ENCODE measurements at regions not wholly inside any gene's neighbourhood (a gene's known extent, or its start where the extent isn't known, plus 50 kb on each side); places are given as distances from the start of the nearest gene placed in this dataset.
A peak's percentile ranks its signal among the peaks of the same experiment; 100 is the strongest.

DNA sequence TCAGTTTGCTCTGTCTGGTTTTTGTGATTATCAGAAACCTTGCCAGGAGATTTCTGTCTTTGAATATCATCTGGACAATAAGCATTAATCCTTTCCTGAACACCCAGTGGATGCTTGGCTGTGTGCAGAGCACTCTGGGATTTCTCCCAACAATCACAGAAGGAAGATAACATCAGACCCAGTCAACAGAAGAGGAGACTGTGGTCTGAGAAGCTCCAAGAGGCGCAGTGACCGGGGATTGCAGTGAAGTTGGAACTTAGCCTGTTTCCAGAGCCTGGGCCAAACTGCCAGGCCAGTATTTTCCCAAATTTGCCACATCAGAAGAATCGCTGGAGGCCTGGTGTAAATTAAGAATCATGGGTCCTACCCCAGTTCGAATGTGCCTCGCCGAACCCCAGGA, 264.7 kb downstream of the C16orf95 start:
- no peak for DNase-seq (ENCODE audit: low spot score)

DNA sequence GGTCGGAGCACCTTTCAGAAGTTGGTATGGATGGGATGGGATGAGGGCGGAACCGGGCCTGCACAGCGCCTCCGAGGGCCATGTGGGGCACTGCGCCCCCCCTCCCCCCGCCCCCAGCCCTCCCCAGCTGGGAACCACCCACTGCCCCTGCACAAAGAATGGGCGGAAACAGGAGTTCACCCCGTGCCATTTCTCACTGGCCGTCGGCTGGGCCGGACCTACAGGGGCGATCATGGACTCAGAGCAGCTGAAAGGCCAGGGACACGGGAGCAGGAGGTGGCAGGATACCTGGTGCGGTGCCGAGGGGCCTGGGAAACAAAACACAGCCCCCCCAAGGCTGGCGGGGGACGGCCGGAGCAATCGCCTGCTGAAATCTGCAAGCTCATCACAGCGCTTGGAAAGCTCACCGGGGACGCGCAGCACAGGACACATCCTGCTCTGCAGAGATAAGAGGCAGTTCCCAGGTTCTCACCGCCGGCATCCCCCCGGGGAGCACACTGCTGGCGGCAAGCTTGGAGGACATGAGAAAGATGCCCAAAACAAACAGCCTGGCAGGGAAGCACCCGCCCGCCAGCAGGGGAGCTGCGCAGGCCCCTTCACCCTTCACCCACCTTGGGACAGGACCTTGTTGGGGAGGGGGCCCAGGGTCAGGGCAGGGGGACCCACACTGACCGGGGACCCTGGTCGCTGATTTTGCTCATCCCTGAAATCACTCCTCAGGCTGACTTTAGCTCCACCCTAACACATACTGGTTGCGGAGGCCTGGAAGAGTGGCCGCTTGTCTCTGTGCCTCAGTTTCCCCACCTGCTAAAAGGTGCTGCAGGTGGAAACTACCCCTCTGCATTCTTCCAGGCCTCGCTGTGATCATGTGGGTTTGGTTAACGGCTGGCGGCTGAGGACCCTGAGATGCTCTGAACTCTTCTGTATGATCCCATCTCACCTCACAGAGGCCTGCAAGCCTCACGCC, 263.9 kb downstream of the C16orf95 start:
- no peak for DNase-seq (ENCODE audit: low spot score)

DNA sequence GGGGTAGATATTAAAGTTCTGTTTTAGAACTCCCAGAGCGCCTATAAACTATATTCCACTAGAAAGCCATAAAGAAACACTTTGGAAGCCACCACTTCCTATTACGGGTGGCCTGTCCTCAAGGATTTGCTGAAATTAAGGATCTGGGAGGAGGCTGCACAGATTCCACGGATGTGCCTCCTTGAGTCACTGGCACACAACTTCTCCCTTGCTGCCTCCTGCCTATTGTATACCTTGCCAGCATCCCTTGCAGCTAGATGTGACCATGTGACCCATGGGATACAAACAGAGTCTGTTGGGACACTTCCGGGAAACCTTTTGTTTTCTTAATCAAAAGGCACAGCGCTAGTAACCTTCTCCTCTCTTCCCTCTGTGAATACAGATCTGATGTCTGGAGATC, 263.0 kb downstream of the C16orf95 start:
- no peak for DNase-seq (ENCODE audit: low spot score)

- no peak for DNase-seq (ENCODE audit: low spot score)
Measured at GRCh38 chr16:87054856-87055255, 262.3 kb downstream of the C16orf95 start.

DNA sequence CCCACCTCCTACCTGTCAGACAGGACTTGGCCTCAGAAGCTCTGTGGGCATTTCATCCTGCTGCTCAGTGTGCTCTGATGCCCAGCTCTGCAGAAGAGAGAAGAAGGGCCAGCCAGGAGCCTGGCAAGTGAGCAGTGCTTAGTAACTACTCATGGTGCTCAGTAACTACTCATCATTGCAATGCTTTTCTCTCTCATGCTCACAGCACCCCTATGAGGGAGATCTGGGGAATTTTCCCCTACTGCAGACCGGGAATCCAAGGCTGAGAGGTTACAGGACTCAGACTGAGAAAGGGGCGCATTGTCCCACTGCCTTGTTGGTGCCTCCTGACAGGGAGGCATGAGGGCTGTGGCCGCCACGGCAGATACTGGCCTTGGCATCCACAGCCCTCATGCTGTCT, 261.1 kb downstream of the C16orf95 start:
- DNase-seq (ENCODE audit: low spot score) = no peak

DNA sequence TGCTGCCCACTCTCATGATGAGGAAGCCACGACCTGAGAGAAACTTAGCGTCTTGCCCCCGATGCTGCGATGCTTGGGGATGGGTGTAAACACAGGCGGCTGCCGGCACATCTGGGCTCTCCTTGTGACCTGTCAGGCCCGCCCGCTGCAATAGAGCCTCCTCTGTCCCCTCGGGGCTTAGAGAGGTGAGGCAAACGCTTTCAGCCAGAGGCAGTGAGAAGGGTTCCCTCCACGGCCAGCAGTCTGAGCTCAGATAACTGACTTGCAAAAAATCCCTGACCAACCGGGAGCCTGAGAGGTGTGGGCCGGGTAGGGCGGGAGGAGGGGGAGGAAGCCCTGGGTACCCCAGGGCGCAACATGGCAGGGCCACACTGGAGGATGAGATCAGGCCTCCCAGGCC, 260.6 kb downstream of the C16orf95 start:
- DNase-seq (ENCODE audit: low spot score) = no peak

DNA sequence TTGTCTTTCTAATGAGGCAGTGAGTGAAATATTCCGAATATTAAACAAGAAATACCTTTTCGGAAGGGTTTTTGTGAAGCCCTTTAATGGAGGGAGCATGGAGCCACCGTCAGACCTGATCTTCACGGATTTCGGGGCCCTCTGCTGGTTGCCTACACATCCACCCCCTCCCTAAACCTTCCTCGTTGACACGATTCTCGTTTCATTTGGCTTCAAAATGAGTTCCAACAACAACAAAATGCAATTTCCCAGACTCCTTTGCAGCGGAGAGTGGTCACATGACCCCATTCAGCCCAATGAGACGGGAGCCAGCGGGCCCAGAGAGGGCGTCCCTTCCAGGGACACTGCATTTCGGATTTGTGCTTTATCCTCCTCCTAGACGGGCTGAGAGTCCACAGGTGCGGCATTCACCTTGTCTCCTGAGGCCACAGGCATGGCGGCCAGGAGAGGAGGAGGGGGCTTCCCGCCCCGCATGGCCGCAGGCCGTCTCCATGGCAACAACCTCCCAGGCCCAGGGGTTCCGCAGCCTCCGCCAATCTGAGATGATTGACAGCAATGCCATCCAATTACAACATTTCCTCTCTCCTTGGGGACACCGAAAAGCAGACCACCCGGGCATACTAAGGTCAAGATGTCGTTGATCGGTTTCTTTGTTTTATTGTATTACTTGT, 259.8 kb downstream of the C16orf95 start:
- no peak for DNase-seq (ENCODE audit: low spot score)

DNA sequence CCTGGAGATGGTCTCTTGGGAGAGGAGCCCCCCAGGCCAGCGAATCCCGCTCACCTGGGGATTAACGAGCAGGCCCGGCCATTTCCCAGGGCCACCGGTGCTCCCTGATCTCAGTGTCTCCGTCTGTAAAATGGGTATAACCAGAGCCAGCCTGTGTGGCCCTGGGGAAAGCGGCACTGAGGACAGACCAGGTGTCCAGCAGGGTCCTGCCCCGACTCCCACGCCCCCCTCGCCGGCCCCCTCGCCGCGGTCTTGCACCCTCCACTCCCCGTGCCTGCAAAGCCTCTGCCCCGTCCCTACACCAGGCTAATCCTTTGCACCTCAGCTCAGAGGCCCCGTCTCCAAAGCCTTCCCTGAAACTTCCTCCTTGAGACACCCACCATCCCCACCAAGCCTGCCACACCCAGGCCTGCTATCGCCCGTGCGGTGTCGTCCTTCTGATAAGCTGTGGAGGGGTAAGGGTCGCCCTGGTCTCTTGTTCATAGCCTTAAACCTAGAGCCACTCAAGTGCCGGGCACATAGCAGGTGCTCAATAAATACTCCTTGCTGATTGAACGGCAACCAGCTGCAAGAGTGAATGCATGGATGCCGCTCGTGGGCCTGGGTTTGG, 259.1 kb downstream of the C16orf95 start:
- no peak for DNase-seq (ENCODE audit: low spot score)

- no peak for DNase-seq (ENCODE audit: low spot score)
Measured at GRCh38 chr16:87058728-87059250, 258.4 kb downstream of the C16orf95 start.

GRCh38 chr16:87060034-87060986, 256.9 kb downstream of the C16orf95 start:
- no peak for DNase-seq (ENCODE audit: low spot score)

DNA sequence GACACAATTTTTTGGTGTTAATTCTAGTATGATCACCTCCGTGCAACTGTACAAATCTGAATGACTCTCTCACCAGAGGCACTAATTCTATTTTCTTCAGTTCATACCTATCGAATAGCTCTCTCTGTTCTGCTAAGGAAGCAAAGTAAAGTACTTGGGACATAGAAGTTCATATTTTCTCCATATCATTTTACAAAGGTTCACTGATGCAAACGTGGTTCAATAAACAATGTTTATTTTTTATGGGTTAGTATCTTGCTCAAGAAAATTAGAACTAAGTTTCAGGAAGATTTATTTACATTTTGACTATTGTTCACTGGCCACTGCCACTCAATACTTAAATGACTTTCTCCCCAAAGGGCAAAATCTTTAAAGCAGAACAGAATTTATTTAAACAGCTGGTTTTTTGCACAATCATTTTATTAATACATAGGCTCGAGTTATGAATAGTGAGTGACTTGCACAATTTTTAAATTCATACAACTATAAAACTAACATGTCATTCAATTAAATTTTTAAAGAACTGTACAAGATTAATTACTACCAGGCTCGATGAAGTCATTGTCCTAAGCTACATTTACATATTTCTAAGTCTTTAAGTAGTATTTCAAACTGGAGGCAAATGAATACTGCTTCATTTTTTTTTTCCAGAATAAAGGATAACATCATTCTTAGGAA, 255.8 kb downstream of the C16orf95 start:
- no peak for DNase-seq (ENCODE audit: low spot score)

DNA sequence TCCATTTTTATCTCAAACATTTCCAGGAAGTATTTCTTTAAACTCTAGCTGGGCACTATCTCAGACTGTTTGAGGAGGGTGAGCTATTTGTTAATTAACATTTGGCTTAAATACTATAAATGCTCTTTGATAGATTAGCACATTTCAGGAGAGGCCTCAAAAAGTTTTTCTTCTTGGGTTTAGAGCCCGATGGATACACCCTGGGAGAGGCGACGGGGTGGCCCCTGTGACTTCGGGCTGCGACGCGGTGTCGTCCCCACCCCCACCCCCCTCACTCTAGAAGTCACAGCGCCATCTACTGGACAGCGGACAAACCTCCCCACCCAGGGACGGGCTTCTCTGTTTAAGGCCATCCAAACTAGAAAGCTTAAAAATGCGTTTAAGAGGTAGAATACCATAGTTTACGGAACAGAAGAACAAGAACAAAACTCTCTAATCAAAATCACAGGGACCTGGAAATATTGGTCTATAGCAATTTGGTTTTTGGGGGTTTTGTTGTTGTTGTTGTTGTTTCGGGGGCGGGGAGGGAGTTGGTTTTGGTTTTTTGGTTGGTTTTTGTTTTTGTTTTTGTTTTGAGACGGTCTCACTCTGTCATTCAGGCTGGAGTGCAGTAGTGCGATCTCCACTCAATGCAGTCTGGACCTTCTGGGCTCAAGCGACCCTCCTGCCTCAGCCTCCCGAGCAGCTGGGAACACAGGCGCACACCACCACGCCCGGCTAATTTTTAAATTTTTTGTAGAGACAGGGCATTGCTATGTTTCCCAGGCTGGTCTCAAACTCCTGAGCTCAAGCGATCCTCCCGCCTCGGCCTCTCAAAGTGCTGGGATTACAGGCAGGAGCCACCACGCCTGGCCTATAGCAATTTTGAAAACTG, 254.4 kb downstream of the C16orf95 start:
- DNase-seq (ENCODE audit: low spot score) = peak; percentile 78

GRCh38 chr16:87063543-87063942, 253.6 kb downstream of the C16orf95 start:
- DNase-seq (ENCODE audit: low spot score) = no peak

GRCh38 chr16:87064731-87065445, 252.3 kb downstream of the C16orf95 start:
- no peak for DNase-seq (ENCODE audit: low spot score)

DNA sequence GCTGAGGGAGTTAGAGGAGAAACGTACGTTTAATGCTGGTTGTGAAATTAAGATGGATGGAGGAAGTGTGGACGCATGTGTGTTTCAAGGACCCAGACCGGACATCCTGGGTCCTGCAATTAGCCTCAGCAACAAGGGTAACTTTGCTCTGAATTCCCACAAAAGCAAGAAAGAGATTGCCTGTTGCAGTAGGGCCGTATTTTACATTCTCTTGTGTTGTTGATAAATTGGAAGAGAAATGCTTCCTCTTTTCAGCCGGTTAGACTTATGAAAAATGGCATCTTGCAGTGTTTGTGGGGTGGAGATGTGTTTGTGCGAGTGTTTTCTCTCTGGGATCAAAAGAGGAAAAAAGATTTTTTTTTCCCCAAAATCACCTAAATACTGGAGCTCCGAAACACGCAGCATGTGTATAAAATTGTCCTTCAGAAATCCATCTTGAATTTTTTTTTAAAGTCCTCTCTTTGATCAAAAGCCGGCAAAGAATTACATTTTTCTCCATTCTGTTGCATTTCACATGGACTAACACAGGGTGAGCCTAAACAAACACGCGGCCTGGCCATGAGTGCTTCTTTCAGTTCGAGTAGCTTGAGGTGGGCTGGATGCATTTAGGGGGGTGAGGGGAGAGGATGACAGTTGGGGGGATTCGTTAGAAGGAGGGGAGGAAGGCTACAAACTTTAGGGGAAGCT, 251.6 kb downstream of the C16orf95 start:
- DNase-seq (ENCODE audit: low spot score) = no peak

DNA sequence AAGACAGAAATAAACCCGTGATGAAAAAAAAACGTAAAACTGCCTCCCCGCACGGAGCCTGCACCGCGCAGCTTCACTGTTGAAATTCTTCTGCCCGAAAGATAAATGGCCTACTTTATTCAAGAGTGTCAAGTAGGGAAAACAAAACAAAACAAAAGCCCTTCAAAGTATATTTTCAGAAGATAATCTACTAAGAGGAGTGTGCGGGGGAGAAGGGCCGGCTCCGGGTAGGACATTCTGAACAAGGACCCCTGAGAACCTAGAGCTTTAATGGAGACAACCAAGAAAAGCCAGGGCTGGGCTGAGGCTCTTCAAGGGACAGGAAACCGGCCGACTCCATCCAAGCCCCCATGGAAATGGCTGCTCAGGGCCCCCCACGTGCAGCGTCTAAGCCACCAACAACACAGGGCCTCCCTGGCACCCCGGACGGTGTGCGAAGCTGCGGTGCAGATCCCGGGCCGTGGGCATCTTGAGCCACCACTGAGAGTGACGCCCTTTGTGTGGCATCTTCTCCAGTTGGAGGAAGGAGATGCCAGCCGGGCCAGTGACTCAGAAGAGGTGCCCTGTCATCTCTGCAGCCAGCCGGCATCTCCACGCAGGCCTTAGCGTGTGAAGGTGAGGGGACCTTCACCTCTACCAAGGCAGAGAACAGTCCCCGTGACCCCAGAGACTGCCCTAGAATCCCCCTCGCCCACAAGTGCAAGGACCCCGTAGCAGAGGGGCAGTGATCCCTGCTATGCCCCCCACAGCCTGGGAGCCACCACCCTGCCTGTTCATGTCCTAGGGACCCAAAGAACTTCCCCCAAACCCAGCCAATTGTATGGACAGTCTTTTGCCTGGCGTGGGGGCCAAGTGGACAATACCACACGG, 250.8 kb downstream of the C16orf95 start:
- DNase-seq (ENCODE audit: low spot score) = no peak

DNA sequence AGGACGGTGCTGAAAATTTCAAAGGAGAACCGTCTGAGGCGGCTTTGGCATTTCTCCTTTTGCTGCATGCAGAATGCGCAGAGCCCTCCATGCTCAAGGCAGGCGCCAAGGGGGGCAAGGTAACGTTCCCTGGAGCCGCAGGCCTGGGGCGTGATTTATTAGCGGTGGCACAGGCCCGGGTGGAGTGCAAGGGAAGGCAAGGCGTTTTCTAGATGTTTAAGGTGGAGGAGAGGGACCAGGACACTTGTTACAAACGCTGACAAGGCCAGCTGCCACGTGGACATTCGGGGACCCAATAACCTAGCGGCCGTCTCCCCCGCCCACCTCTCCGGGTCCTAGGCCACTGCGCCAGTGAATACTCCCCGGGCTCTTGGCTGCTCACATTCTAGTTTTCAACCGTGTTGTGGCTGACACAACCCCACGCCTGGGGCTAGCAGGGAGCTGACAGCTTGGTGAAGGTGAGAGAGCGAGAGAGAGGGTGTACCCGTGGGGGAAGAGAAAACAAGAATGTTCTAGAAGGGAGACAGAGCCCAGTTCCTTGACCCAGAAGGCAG, 250.1 kb downstream of the C16orf95 start:
- no peak for DNase-seq (ENCODE audit: low spot score)
